B cell (primary cell): ENCODE measurements at regions not wholly inside any gene's neighbourhood (a gene's known extent, or its start where the extent isn't known, plus 50 kb on each side); places are given as distances from the start of the nearest gene placed in this dataset.

Source experiments
- ATAC-seq: fragments of 200-7000 bp; cut with Tn5 transposase; one replicate; pipeline ENCODE4 v1.10.0; 2021; ENCODE audit warnings: low read depth, mild to moderate bottlenecking, moderate number of reproducible peaks, moderate library complexity
- CTCF ChIA-PET: fragments of 350-600 bp; sonication (Branson Sonifier 250); formaldehyde crosslinking; loops from one replicate; lab custom pipeline; 2021; ENCODE audit warnings: antibody characterized with exemption, inconsistent platforms; lab: Charles Lee
- POLR2A ChIA-PET: fragments of 350-600 bp; sonication (Branson Sonifier 250); formaldehyde crosslinking; loops from one replicate; lab custom pipeline; 2021; ENCODE audit warnings: antibody characterized with exemption; lab: Charles Lee
- DNase-seq: peaks from one replicate; pipeline ENCODE4 v3.0.0; 2013
- H2AFZ ChIP-seq: 2 replicates; pipeline ENCODE4 v1.6.1; 2012; ENCODE audit warnings: mild to moderate bottlenecking, low read depth, low read length; ENCODE audit not compliant: insufficient read depth, poor library complexity, severe bottlenecking
- H3K27ac ChIP-seq, 2 donors: 1 replicate in 1 of 2; 2 replicates in 1 of 2; pipeline ENCODE4 v1.5.1; 2012 to 2013; ENCODE audit warnings: low read length in 2 of 2, mild to moderate bottlenecking in 2 of 2, moderate library complexity in 1 of 2
- H3K27me3 ChIP-seq, 4 experiments: fragments of 200-600 bp in 1 of 4; sonication (generic) in 1 of 4; replicated peaks in 1 of 4; 1 replicate in 2 of 4; 2 replicates in 2 of 4; pipeline versions ENCODE4 v1.6.1 to v1.7.0; 2013 to 2016; ENCODE audit warnings: low read length in 3 of 4, mild to moderate bottlenecking in 2 of 4, mixed read lengths in 1 of 4, moderate library complexity in 1 of 4; ENCODE audit not compliant: insufficient read depth in 4 of 4, control insufficient read depth in 3 of 4; ENCODE audit errors: control extremely low read depth in 1 of 4
- H3K36me3 ChIP-seq, 2 experiments: replicated peaks in 1 of 2; 1 replicate in 1 of 2; 2 replicates in 1 of 2; pipeline versions ENCODE4 v1.6.1 to v1.7.1; 2013; ENCODE audit warnings: low read length in 1 of 2; ENCODE audit not compliant: insufficient read depth in 2 of 2, control insufficient read depth in 1 of 2; ENCODE audit errors: control extremely low read depth in 1 of 2, extremely low read depth in 1 of 2
- H3K4me1 ChIP-seq, 2 donors: fragments of 200-600 bp in 1 of 2; sonication (generic) in 1 of 2; 1 replicate in 1 of 2; 2 replicates in 1 of 2; pipeline versions ENCODE4 v1.5.1 to v1.6.1; 2013 to 2017; ENCODE audit warnings: low read length in 2 of 2; ENCODE audit not compliant: control insufficient read depth in 2 of 2, insufficient read depth in 2 of 2
- H3K4me2 ChIP-seq: replicated peaks from 2 replicates; pipeline ENCODE3; 2012; ENCODE audit warnings: mild to moderate bottlenecking, low read depth, low read length; ENCODE audit not compliant: poor library complexity, severe bottlenecking
- H3K4me3 ChIP-seq, 5 experiments: fragments of 200-600 bp in 1 of 5; sonication (generic) in 1 of 5; 1 replicate in 3 of 5; 2 replicates in 2 of 5; pipeline versions ENCODE4 v1.5.1 to v1.7.0; 2011 to 2016; ENCODE audit warnings: low read length in 4 of 5, mild to moderate bottlenecking in 4 of 5, low read depth in 2 of 5, control low read depth in 1 of 5, moderate library complexity in 1 of 5; ENCODE audit not compliant: insufficient read depth in 1 of 5; ENCODE audit errors: control extremely low read depth in 1 of 5, extremely low read depth in 1 of 5
- H3K79me2 ChIP-seq: fragments of 200-600 bp; sonication (generic); one replicate; pipeline ENCODE4 v1.6.0; 2016; ENCODE audit warnings: low read length; ENCODE audit not compliant: control insufficient read depth, insufficient read depth
- H3K9ac ChIP-seq: fragments of 200-600 bp; sonication (generic); 2 replicates; pipeline ENCODE4 v1.6.1; 2017; ENCODE audit warnings: mild to moderate bottlenecking, low read length, moderate library complexity
- H3K9me3 ChIP-seq, 3 donors: one replicate each; pipeline versions ENCODE4 v1.6.1 to v1.7.1; 2013; ENCODE audit warnings: low read length in 2 of 3; ENCODE audit not compliant: control insufficient read depth in 2 of 3, insufficient read depth in 1 of 3; ENCODE audit errors: control extremely low read depth in 1 of 3
- H4K20me1 ChIP-seq: 2 replicates; pipeline ENCODE4 v1.6.0; 2012; ENCODE audit warnings: mild to moderate bottlenecking, low read length; ENCODE audit not compliant: insufficient read depth, control insufficient read depth, poor library complexity, severe bottlenecking
- H3K27ac Mint-ChIP-seq: one replicate; pipeline ENCODE4 v1.8.0; 2021; ENCODE audit warnings: mixed read lengths
- H3K27me3 Mint-ChIP-seq: one replicate; pipeline ENCODE4 v1.8.0; 2021; ENCODE audit warnings: mixed read lengths
- H3K4me1 Mint-ChIP-seq: one replicate; pipeline ENCODE4 v1.8.0; 2021; ENCODE audit warnings: mixed read lengths
- H3K4me3 Mint-ChIP-seq: one replicate; pipeline ENCODE4 v1.8.0; 2021; ENCODE audit warnings: mixed read lengths
- H3K9me3 Mint-ChIP-seq: one replicate; pipeline ENCODE4 v1.8.0; 2022; ENCODE audit warnings: mixed read lengths; ENCODE audit not compliant: insufficient read depth
- CTCF ChIP-seq: fragments of 200-600 bp; IDR thresholded peaks from one replicate; pipeline ENCODE4 v1.8.0; 2022; ENCODE audit warnings: antibody characterized with exemption, mild to moderate bottlenecking
- EZH2 ChIP-seq: IDR thresholded peaks from 2 replicates; pipeline ENCODE4 v1.6.1; 2012; ENCODE audit warnings: borderline replicate concordance, low read depth, mild to moderate bottlenecking, moderate library complexity, low read length; ENCODE audit not compliant: insufficient read depth, poor library complexity, severe bottlenecking
- WGBS: methylation state at CpG from one replicate; pipeline ENCODE4 v1.1.5; 2013; ENCODE audit warnings: missing lambda C conversion rate; ENCODE audit not compliant: insufficient coverage; 5-methylcytosine and 5-hydroxymethylcytosine counted together
- intact Hi-C: fragments of 100-400 bp; cut with micrococcal nuclease; formaldehyde crosslinking; loops from one replicate; pipeline ENCODE4 v1.10.0; 2022

DNA sequence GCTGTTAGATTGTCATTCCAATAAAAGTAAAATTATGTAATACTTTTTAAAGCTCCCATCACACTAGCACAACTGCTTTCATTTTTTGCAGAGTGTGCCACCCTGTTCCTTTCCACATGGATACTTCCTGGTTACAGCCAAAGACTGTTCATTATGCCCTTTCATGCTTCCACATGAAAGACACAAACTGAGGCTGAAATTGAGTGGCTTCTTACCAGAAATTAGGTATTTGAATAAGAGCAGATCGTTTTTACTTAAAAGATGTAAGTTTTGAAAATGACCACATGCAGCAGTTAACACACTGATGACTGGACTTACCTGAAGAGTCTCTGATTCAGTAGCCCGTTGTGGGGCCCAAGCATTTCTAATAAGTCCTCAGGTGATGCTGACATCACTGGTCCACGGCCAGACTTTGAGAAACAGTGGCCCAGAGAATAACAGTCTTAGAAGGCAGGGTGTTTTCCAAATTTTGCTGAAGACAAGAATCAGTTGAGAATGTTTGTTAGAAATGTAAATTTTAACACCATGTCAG lies 187.6 kb upstream of the DMRT1 start:
- H3K27me3 Mint-ChIP-seq, result no peaks in the 10 kb centered on the region
- intact Hi-C loops, result no loop called here
- peaks cover 0 to 3% (median 0%) of the 10 kb centered on the region in 4 experiments for H3K27me3 ChIP-seq
- peaks cover 46% of the 10 kb centered on the region for H3K4me1 Mint-ChIP-seq
- H3K9me3 ChIP-seq, result no peaks in the 10 kb centered on the region
- H3K9ac ChIP-seq, result no peak overlapping the region
- no peak overlapping the region for H3K27ac ChIP-seq
- no peak for DNase-seq
- no peak overlapping the region for H2AFZ ChIP-seq
- no peaks in the 10 kb centered on the region for H3K36me3 ChIP-seq
- 78% methylated on average over 2 of the region's 3 CpGs for WGBS
- H3K4me1 ChIP-seq, result peaks cover 33 to 62% of the 10 kb centered on the region in 2 donors
- no peaks in the 10 kb centered on the region for H3K9me3 Mint-ChIP-seq
- no peak overlapping the region for H3K4me2 ChIP-seq
- ChIA-PET POLR2A (no interaction called here), CTCF (no interaction called here)
- H4K20me1 ChIP-seq, result no peaks in the 10 kb centered on the region
- H3K27ac Mint-ChIP-seq, result no peak overlapping the region
- no peak for TF ChIP-seq CTCF
- no peak for TF ChIP-seq EZH2
- H3K4me3 ChIP-seq, result no peak overlapping the region
- ATAC-seq, result no peak
- no peak overlapping the region for H3K4me3 Mint-ChIP-seq
- no peaks in the 10 kb centered on the region for H3K79me2 ChIP-seq

DNA sequence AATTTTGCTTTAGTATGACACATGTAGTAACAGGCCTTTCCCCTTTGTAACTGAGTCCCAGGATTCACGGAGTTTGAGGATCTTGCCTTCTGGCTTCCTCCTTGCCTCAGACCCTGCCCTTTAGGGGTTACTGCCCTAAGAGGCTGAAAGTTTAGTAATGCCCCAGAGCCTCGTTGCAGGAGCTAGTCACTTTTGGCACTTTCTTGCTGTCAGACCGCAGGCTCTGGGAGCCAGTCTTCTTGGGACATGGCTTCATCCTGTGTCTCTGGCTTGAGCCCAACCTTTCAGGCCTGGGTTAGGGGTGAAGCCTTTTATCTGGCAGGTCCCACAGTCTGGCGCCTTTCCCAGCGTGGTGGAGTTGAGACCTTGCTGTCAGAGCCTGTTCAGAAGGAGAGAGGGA lies 185.6 kb upstream of the DMRT1 start:
- no peaks in the 10 kb centered on the region for H3K27me3 Mint-ChIP-seq
- Histone ChIP-seq H3K4me1 (peaks cover 28 to 53% of the 10 kb centered on the region in 2 donors), H3K79me2 (no peaks in the 10 kb centered on the region), H3K36me3 (no peaks in the 10 kb centered on the region), H3K4me2 (no peak overlapping the region), H3K27me3 (peaks cover 0 to 3% (median 0%) of the 10 kb centered on the region in 4 experiments), H3K27ac (no peak overlapping the region), H2AFZ (no peak overlapping the region), H4K20me1 (no peaks in the 10 kb centered on the region), H3K4me3 (no peak overlapping the region), H3K9ac (no peak overlapping the region), H3K9me3 (no peaks in the 10 kb centered on the region)
- 95% methylated on average over 5 of the region's 5 CpGs for WGBS
- ChIA-PET CTCF (no interaction called here), POLR2A (no interaction called here)
- no peak overlapping the region for H3K4me3 Mint-ChIP-seq
- ATAC-seq (no peak), DNase-seq (no peak)
- intact Hi-C loops, result no loop called here
- H3K27ac Mint-ChIP-seq, result no peak overlapping the region
- TF ChIP-seq EZH2, result no peak
- no peaks in the 10 kb centered on the region for H3K9me3 Mint-ChIP-seq
- peaks cover 40% of the 10 kb centered on the region for H3K4me1 Mint-ChIP-seq
